ENCODE measurements at regions not wholly inside any gene's neighbourhood (a gene's known extent, or its start where the extent isn't known, plus 50 kb on each side); places are given as distances from the start of the nearest gene placed in this dataset.

- no peak overlapping the region for H3K4me3 ChIP-seq (ENCODE audit: low read depth in 1 of 3, low read length in 3 of 3)
- TF ChIP-seq FOXA1 (IDR thresholded peaks at IDR 0.05) (no peak), TAF1 (conservative IDR thresholded peaks at IDR 0.05) (no peak), GABPA (IDR thresholded peaks at IDR 0.05 in 1 of 2, conservative IDR thresholded peaks at IDR 0.05 in 1 of 2) (no peak), RXRA (IDR thresholded peaks at IDR 0.05) (no peak), EGR1 (IDR thresholded peaks at IDR 0.05; ENCODE audit: low read depth in 2 of 2) (no peak), JUND (IDR thresholded peaks at IDR 0.05) (no peak), HNF4A (conservative IDR thresholded peaks at IDR 0.05) (no peak), SP1 (IDR thresholded peaks at IDR 0.05) (no peak), FOXA2 (IDR thresholded peaks at IDR 0.05) (no peak), NR2F2 (IDR thresholded peaks at IDR 0.05) (no peak), MAX (IDR thresholded peaks at IDR 0.05) (no peak), YY1 (IDR thresholded peaks at IDR 0.05) (no peak), ZBTB33 (IDR thresholded peaks at IDR 0.05) (no peak), ATF3 (IDR thresholded peaks at IDR 0.05) (no peak), RAD21 (IDR thresholded peaks at IDR 0.05) (no peak), CTCF (IDR thresholded peaks at IDR 0.05; ENCODE audit: low read depth, low read length, missing input control) (no peak), REST (IDR thresholded peaks at IDR 0.05) (no peak), HNF4G (IDR thresholded peaks at IDR 0.05) (no peak)
- H3K4me1 ChIP-seq (ENCODE audit: control insufficient read depth in 4 of 4, insufficient read depth in 4 of 4, low read length in 3 of 4) = peaks cover 0 to 28% (median 15%) of the 10 kb centered on the region in 4 donors
- H3K27me3 ChIP-seq (ENCODE audit: control insufficient read depth in 4 of 4, insufficient read depth in 4 of 4, low read length in 3 of 4) = no peaks in the 10 kb centered on the region
- H3K27ac ChIP-seq (ENCODE audit: low read depth in 1 of 2, low read length in 2 of 2) = no peak overlapping the region
- no peak overlapping the region for H3K9ac ChIP-seq (ENCODE audit: low read depth in 1 of 2, low read length in 2 of 2)
- no peaks in the 10 kb centered on the region for H3K36me3 ChIP-seq (ENCODE audit: control insufficient read depth in 4 of 4, insufficient read depth in 3 of 4, low read depth in 1 of 4, low read length in 3 of 4)
- WGBS = 95% methylated on average over 6 of the region's 6 CpGs
- DNase-seq (ENCODE audit: low spot score) = no peak
- H3K9me3 ChIP-seq (ENCODE audit: control insufficient read depth in 4 of 4, low read length in 3 of 4) = peaks cover 0 to 5% (median under 1%) of the 10 kb centered on the region in 4 donors
Observed at GRCh38 chr4:3382251-3382650, 59.5 kb upstream of the HGFAC start.

All from liver (tissue), 8 donors.